Thoracic aorta (tissue), 2 donors: ENCODE measurements at regions not wholly inside any gene's neighbourhood (a gene's known extent, or its start where the extent isn't known, plus 50 kb on each side); places are given as distances from the start of the nearest gene placed in this dataset.

Source experiments
- ATAC-seq: fragments of 150-250 bp; one replicate; pipeline ENCODE4 v1.8.0; 2017; ENCODE audit warnings: low read depth; ENCODE audit not compliant: insufficient number of reproducible peaks, low FRiP score
- DNase-seq: peaks from one replicate; pipeline ENCODE4 v3.0.0-alpha.2; 2020; ENCODE audit warnings: low spot score
- H3K27ac ChIP-seq, 2 donors: fragments of 200-600 bp; sonication (generic); 1 replicate in 1 of 2; 2 replicates in 1 of 2; pipeline ENCODE4 v1.5.1; 2016; ENCODE audit warnings: mild to moderate bottlenecking in 2 of 2, moderate library complexity in 2 of 2
- H3K27me3 ChIP-seq: fragments of 200-600 bp; sonication (generic); replicated peaks from 2 replicates; pipeline ENCODE4 v1.6.0; 2016; ENCODE audit warnings: mild to moderate bottlenecking; ENCODE audit not compliant: insufficient read depth
- H3K36me3 ChIP-seq: fragments of 200-600 bp; sonication (generic); one replicate; pipeline ENCODE4 v1.5.1; 2016
- H3K4me1 ChIP-seq, 2 donors: fragments of 200-600 bp; sonication (generic); 1 replicate in 1 of 2; 2 replicates in 1 of 2; pipeline versions ENCODE4 v1.5.1 to v1.6.0; 2016; ENCODE audit warnings: low read depth in 2 of 2, mild to moderate bottlenecking in 1 of 2; ENCODE audit not compliant: control insufficient read depth in 1 of 2
- H3K4me3 ChIP-seq: fragments of 200-600 bp; sonication (generic); 2 replicates; pipeline ENCODE4 v1.5.1; 2016; ENCODE audit warnings: mild to moderate bottlenecking
- H3K9me3 ChIP-seq: fragments of 200-600 bp; sonication (generic); 2 replicates; pipeline ENCODE4 v1.5.1; 2016
- CTCF ChIP-seq: fragments of 200-600 bp; sonication (generic); IDR thresholded peaks from one replicate; pipeline ENCODE4 v1.5.1; 2019; ENCODE audit warnings: antibody characterized with exemption

GRCh38 chr13:55567721-55568625, 1572.7 kb upstream of the PRR20A start:
- no peaks in the 10 kb centered on the region for H3K27me3 ChIP-seq
- no peak for DNase-seq
- TF ChIP-seq CTCF = no peak

GRCh38 chr13:55569082-55569481, 1571.6 kb upstream of the PRR20A start:
- no peaks in the 10 kb centered on the region for H3K27me3 ChIP-seq
- no peak for TF ChIP-seq CTCF
- no peak overlapping the region for H3K27ac ChIP-seq
- no peaks in the 10 kb centered on the region for H3K36me3 ChIP-seq
- H3K4me1 ChIP-seq = no peaks in the 10 kb centered on the region
- H3K4me3 ChIP-seq = no peak overlapping the region
- ATAC-seq (no peak), DNase-seq (no peak)
- no peaks in the 10 kb centered on the region for H3K9me3 ChIP-seq

More at GRCh38 chr13:55567721-55568625, 1572.7 kb upstream of the PRR20A start:
- H3K4me1 ChIP-seq = no peaks in the 10 kb centered on the region
- no peak for ATAC-seq
- no peaks in the 10 kb centered on the region for H3K9me3 ChIP-seq
- no peak overlapping the region for H3K4me3 ChIP-seq
- no peak overlapping the region for H3K27ac ChIP-seq
- no peaks in the 10 kb centered on the region for H3K36me3 ChIP-seq

DNA sequence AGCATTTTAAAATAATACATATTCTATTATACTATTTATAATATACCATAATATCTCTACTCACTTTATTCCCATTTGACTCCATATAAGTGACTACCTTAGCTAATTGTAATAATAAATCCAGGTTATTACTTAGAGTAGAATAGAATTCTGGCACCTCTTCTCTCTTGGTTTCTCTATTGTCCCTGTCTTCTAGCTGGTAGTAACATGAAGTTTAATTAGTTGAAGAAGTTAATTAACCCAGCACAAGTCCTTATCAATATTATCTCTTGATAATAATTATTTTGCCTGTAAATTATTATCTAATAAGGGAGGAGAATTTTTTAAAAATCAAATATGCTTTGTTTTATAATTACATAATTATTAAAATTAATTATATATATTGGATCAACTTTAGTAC, 1571.2 kb upstream of the PRR20A start:
- Histone ChIP-seq H3K36me3 (no peaks in the 10 kb centered on the region), H3K9me3 (no peaks in the 10 kb centered on the region), H3K4me1 (no peaks in the 10 kb centered on the region), H3K27me3 (no peaks in the 10 kb centered on the region), H3K27ac (no peak overlapping the region), H3K4me3 (no peak overlapping the region)
- no peak for TF ChIP-seq CTCF
- DNase-seq (no peak), ATAC-seq (no peak)

DNA sequence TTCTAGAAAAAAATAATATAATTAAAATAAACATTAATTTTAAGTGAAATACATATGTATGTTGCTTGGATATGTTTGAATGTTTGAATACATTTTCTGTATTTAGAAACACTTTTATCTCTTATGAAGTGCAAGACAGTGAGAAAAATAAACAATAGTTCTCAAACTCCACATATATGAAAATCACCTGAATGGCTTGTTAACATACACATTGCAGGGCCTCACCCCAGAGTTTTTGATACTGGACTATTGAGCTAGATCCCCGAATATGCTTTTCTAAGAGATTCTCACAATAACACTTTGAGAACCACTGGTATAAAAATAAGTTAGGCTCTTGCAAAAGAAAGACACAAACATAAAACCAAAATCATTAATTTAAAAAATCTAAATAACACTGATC, 1570.3 kb upstream of the PRR20A start:
- Histone ChIP-seq H3K27ac (no peak overlapping the region), H3K9me3 (no peaks in the 10 kb centered on the region), H3K36me3 (no peaks in the 10 kb centered on the region), H3K4me1 (no peaks in the 10 kb centered on the region), H3K4me3 (no peak overlapping the region), H3K27me3 (no peaks in the 10 kb centered on the region)
- ATAC-seq (no peak), DNase-seq (no peak)
- no peak for TF ChIP-seq CTCF

- Histone ChIP-seq H3K4me3 (no peak overlapping the region), H3K36me3 (no peaks in the 10 kb centered on the region), H3K4me1 (no peaks in the 10 kb centered on the region), H3K9me3 (no peaks in the 10 kb centered on the region), H3K27me3 (no peaks in the 10 kb centered on the region), H3K27ac (no peak overlapping the region)
- no peak for TF ChIP-seq CTCF
- ATAC-seq (no peak), DNase-seq (no peak)
Observed at GRCh38 chr13:55571237-55571867, 1569.4 kb upstream of the PRR20A start.
